K562 (cell line): ENCODE measurements at regions not wholly inside any gene's neighbourhood (a gene's known extent, or its start where the extent isn't known, plus 50 kb on each side); places are given as distances from the start of the nearest gene placed in this dataset.

ENCODE experiments used
- ATAC-seq: fragments of 200-7000 bp; cut with Tn5 transposase; 3 replicates; pipeline ENCODE4 v1.9.1; 2020; ENCODE audit warnings: moderate library complexity
- BruUV-seq: library from RNA; stranded (reverse); fragments of 400-500 nt; replicated peaks from 2 replicates; lab custom pipeline; 2021; lab: Mats Ljungman, UMichigan
- CTCF ChIA-PET: fragments of 300-600 bp; formaldehyde crosslinking; extraction: SDS; loops from one replicate; lab custom pipeline; 2021; ENCODE audit warnings: low intra/inter-chr PET ratio; lab: Yijun Ruan, JAX
- POLR2A ChIA-PET: fragments of 300-600, 350-650 bp; sonication (Branson Sonifier 250); formaldehyde crosslinking; extraction: SDS; loops from one replicate; lab custom pipeline; 2021; ENCODE audit warnings: antibody characterized with exemption, inconsistent platforms; lab: Yijun Ruan, JAX
- DNase-seq, 4 experiments: peaks; one replicate each; pipeline versions ENCODE4 v3.0.0 to v3.0.0-alpha.2; 2011 to 2018; ENCODE audit warnings: low spot score in 3 of 4, mixed read lengths in 3 of 4; ENCODE audit errors: extremely low read depth in 1 of 4
- FAIRE-seq: peaks from 2 replicates; lab custom pipeline; 2011; peaks lifted over from hg19 to GRCh38; lab: Jason Lieb, UNC
- H2AFZ ChIP-seq: 2 replicates; pipeline ENCODE4 v1.6.0; 2011; ENCODE audit warnings: low read depth, low read length, control low read depth, inconsistent platforms
- H3K27ac ChIP-seq: fragments of 200-600 bp; 3 replicates; pipeline ENCODE4 v1.8.0; 2011; ENCODE audit warnings: low read depth, mild to moderate bottlenecking, control low read depth, inconsistent platforms, low read length, moderate library complexity, mixed read lengths; ENCODE audit errors: extremely low read depth
- H3K27me3 ChIP-seq, 2 experiments: fragments of 300-600 bp in 1 of 2; 2 replicates in 1 of 2; 3 replicates in 1 of 2; pipeline versions ENCODE4 v1.6.0 to v1.8.0; 2011; ENCODE audit warnings: inconsistent platforms in 2 of 2, low read length in 2 of 2, mild to moderate bottlenecking in 1 of 2, mixed read lengths in 1 of 2, moderate library complexity in 1 of 2; ENCODE audit not compliant: control insufficient read depth in 2 of 2, insufficient read depth in 2 of 2
- H3K36me3 ChIP-seq: fragments of 300-600 bp; 3 replicates; pipeline ENCODE4 v1.8.0; 2011; ENCODE audit warnings: mild to moderate bottlenecking, low read length, inconsistent platforms; ENCODE audit not compliant: control insufficient read depth, insufficient read depth
- H3K4me1 ChIP-seq, 2 experiments: fragments of 200-600 bp in 1 of 2; replicated peaks in 1 of 2; 2 replicates in 1 of 2; 3 replicates in 1 of 2; pipeline versions ENCODE4 v1.5.1 to v1.8.0; 2011; ENCODE audit warnings: inconsistent platforms in 2 of 2, low read length in 2 of 2, mild to moderate bottlenecking in 1 of 2, mixed read lengths in 1 of 2, moderate library complexity in 1 of 2; ENCODE audit not compliant: control insufficient read depth in 2 of 2, insufficient read depth in 2 of 2
- H3K4me2 ChIP-seq: 2 replicates; pipeline ENCODE4 v1.6.1; 2011; ENCODE audit warnings: low read length, control low read depth, inconsistent platforms, mixed read lengths; ENCODE audit not compliant: insufficient read depth
- H3K4me3 ChIP-seq: fragments of 200-600 bp; sonication (generic), shearing (Covaris generic); 2 replicates; pipeline ENCODE4 v1.5.1; 2016; ENCODE audit warnings: control low read depth, inconsistent platforms
- H3K79me2 ChIP-seq: fragments of 200-600 bp; 3 replicates; pipeline ENCODE4 v1.8.0; 2011; ENCODE audit warnings: low read length, inconsistent platforms; ENCODE audit not compliant: control insufficient read depth, insufficient read depth
- H3K9ac ChIP-seq, 2 experiments: 2 replicates each; pipeline versions ENCODE4 v1.6.0 to v1.6.1; 2011; ENCODE audit warnings: low read depth in 2 of 2, low read length in 2 of 2, control low read depth in 1 of 2, inconsistent platforms in 1 of 2, mild to moderate bottlenecking in 1 of 2, mixed read lengths in 1 of 2; ENCODE audit not compliant: insufficient read depth in 1 of 2
- H3K9me1 ChIP-seq: one replicate; pipeline ENCODE4 v1.6.0; 2011; ENCODE audit warnings: inconsistent platforms, mild to moderate bottlenecking, low read length, moderate library complexity; ENCODE audit not compliant: control insufficient read depth, insufficient read depth
- H3K9me3 ChIP-seq: replicated peaks from 2 replicates; pipeline ENCODE4 v1.5.1; 2011; ENCODE audit warnings: low read depth, low read length, inconsistent platforms; ENCODE audit not compliant: control insufficient read depth, insufficient read depth
- H4K20me1 ChIP-seq: replicated peaks from 2 replicates; pipeline ENCODE4 v1.6.1; 2011; ENCODE audit warnings: low read length, inconsistent platforms, mixed read lengths; ENCODE audit not compliant: control insufficient read depth, insufficient read depth
- C11orf30 ChIP-seq: fragments of 450-650 bp; IDR thresholded peaks from 2 replicates; pipeline ENCODE4 v1.6.1; 2016; ENCODE audit warnings: low read depth, mild to moderate bottlenecking
- FOSL1 ChIP-seq: fragments of 200-800 bp; sonication (Bioruptor generic); conservative IDR thresholded peaks from 2 replicates; pipeline ENCODE4 v1.6.1; 2016; ENCODE audit warnings: missing genetic modification characterization, missing compliant biosample characterization
- IRF2 ChIP-seq: sonication (generic); formaldehyde crosslinking; IDR thresholded peaks from 2 replicates; pipeline ENCODE4 v1.8.1; 2022; ENCODE audit warnings: mild to moderate bottlenecking, missing genetic modification reagents
- JUND ChIP-seq, 2 experiments: IDR thresholded peaks; 2 replicates in 1 of 2; 3 replicates in 1 of 2; pipeline ENCODE4 v1.6.1; 2011; ENCODE audit warnings: borderline replicate concordance in 2 of 2, low read depth in 2 of 2, low read length in 2 of 2, improper control_type of control experiment in 1 of 2, missing biosample characterization in 1 of 2, missing genetic modification characterization in 1 of 2, missing genetic modification reagents in 1 of 2
- KLF10 ChIP-seq: fragments of 250-450 bp; sonication (Bioruptor Pico); IDR thresholded peaks from 2 replicates; pipeline ENCODE4 v1.6.1; 2021; ENCODE audit warnings: matching md5 sums
- LARP7 ChIP-seq: fragments of 450-650 bp; IDR thresholded peaks from 2 replicates; pipeline ENCODE4 v1.6.1; 2016
- NFIX ChIP-seq: fragments of 250-450 bp; sonication (Bioruptor Pico); IDR thresholded peaks from 2 replicates; pipeline ENCODE4 v1.4.0; 2020; ENCODE audit warnings: low read depth, mild to moderate bottlenecking, moderate library complexity
- NFYB ChIP-seq: IDR thresholded peaks from 2 replicates; pipeline ENCODE4 v1.6.1; 2011; ENCODE audit warnings: mild to moderate bottlenecking, moderate library complexity; ENCODE audit not compliant: insufficient read length; ENCODE audit errors: extremely low read depth
- NUFIP1 ChIP-seq: fragments of 450-650 bp; IDR thresholded peaks from 2 replicates; pipeline ENCODE4 v1.6.1; 2018; ENCODE audit not compliant: partially characterized antibody
- SIN3B ChIP-seq: fragments of 450-650 bp; IDR thresholded peaks from 2 replicates; pipeline ENCODE4 v1.6.1; 2017; ENCODE audit warnings: low read depth, mild to moderate bottlenecking, moderate library complexity
- WHSC1 ChIP-seq: IDR thresholded peaks from one replicate; pipeline ENCODE4 v1.6.1; 2012; ENCODE audit warnings: low read length, control low read depth, inconsistent platforms
- ZBTB8A ChIP-seq: fragments of 450-650 bp; IDR thresholded peaks from 2 replicates; pipeline ENCODE4 v1.6.1; 2018; ENCODE audit warnings: mild to moderate bottlenecking, moderate library complexity; ENCODE audit not compliant: partially characterized antibody
- ZBTB9 ChIP-seq: fragments of 450-650 bp; formaldehyde crosslinking; IDR thresholded peaks from 2 replicates; pipeline ENCODE4 v1.4.0; 2020; ENCODE audit warnings: mild to moderate bottlenecking, moderate library complexity
- WGBS: fragments of 100-300 bp; shearing (Covaris generic); methylation state at CpG from one replicate; pipeline ENCODE4 v1.1.6; 2016; ENCODE audit warnings: low coverage, mixed read lengths; ENCODE audit not compliant: insufficient coverage; ENCODE audit errors: missing lambda C conversion rate; 5-methylcytosine and 5-hydroxymethylcytosine counted together
- in situ Hi-C: fragments of 300-500 bp; cut with MboI; formaldehyde crosslinking; loops from 4 replicates; pipeline ENCODE4 v1.15.0; 2018; ENCODE audit warnings: inconsistent platforms, mixed read lengths
- intact Hi-C: fragments of 100-400 bp; cut with micrococcal nuclease; formaldehyde crosslinking; loops from 2 replicates; pipeline ENCODE4 v1.14.2; 2022
- TF ChIP-seq, protein P1 (sequence below): sonication (generic); formaldehyde crosslinking; IDR thresholded peaks from 2 replicates; pipeline ENCODE4 v1.8.0; 2022; ENCODE audit warnings: mild to moderate bottlenecking, missing genetic modification reagents

GRCh38 chr12:4036671-4037271, 163.6 kb upstream of the PARP11 start:
- Histone ChIP-seq H3K9me1 (no peaks in the 10 kb centered on the region), H3K36me3 (no peaks in the 10 kb centered on the region)
- TF ChIP-seq KLF10 (CRISPR knock-in tag) = no peak
- TF ChIP-seq JUND (IDR thresholded peaks at IDR 0.05; ENCODE audit: borderline replicate concordance, low read depth, low read length) = no peak
- TF ChIP-seq JUND (tag; IDR thresholded peaks at IDR 0.05; ENCODE audit: borderline replicate concordance, low read depth, low read length) = no peak
- no peak for TF ChIP-seq NFYB
- no peak for TF ChIP-seq LARP7
- TF ChIP-seq C11orf30 = no peak
- TF ChIP-seq, all 486 proteins: peak for 0
- no peak overlapping the region for H3K27ac ChIP-seq
- no peaks in the 10 kb centered on the region for H3K4me1 ChIP-seq
- in situ Hi-C loops (loop anchor here (5.0 kb wide), 1 partner anchor 149 kb away; no protein-coding TSS in a partner anchor), intact Hi-C loops (loop anchor here (1.0 kb wide), 1 partner anchor 151 kb away; no protein-coding TSS in a partner anchor)
- no peaks in the 10 kb centered on the region for H3K79me2 ChIP-seq
- H3K9me3 ChIP-seq = no peaks in the 10 kb centered on the region
- H3K4me2 ChIP-seq = no peak overlapping the region
- no peak for ATAC-seq
- no peak for FAIRE-seq
- WGBS = 0% methylated on average over 8 of the region's 9 CpGs
- no peaks in the 10 kb centered on the region for H4K20me1 ChIP-seq
- no peak overlapping the region for H3K9ac ChIP-seq
- ChIA-PET CTCF (no interaction called here), POLR2A (interaction anchor here (0.6 kb wide), 1 partner anchor 68 kb away, joined by 3 read pairs; no protein-coding TSS in a partner anchor)
- DNase-seq = no peak
- no peak overlapping the region for H3K4me3 ChIP-seq
- H2AFZ ChIP-seq = no peak overlapping the region
- H3K27me3 ChIP-seq = peaks cover 0 to 7% of the 10 kb centered on the region in 2 experiments; a peak in 2 of 5 replicates
- no TSS peak for BruUV-seq

DNA sequence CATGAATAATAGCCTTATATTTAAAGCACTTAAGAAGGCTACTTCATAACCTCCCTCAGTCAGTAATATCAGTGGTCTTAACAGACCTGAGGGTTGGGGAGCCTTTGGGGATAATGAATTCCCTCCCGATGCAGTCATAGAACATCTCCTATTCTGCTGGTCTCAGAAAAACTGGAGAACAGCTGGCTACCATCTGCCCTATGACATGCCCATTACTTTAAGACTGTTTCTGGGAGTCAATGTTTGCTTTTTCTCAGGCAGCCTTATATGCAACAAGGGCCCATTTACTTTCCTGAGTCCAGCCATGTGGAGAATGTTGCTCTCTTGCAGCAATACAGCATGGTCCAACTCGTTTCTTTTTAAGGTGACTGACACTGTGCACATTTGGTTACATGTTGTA, 161.7 kb upstream of the PARP11 start:
- intact Hi-C loops = no loop called here
- H3K27ac ChIP-seq = no peak overlapping the region
- H2AFZ ChIP-seq = no peak overlapping the region
- H3K36me3 ChIP-seq = no peaks in the 10 kb centered on the region
- H3K27me3 ChIP-seq = peaks cover 0 to 15% of the 10 kb centered on the region in 2 experiments; a peak in 2 of 5 replicates
- no peak for ATAC-seq
- ChIA-PET CTCF (no interaction called here), POLR2A (no interaction called here)
- H3K4me2 ChIP-seq = no peak overlapping the region
- H3K9ac ChIP-seq = no peak overlapping the region
- no peaks in the 10 kb centered on the region for H3K9me1 ChIP-seq
- H3K9me3 ChIP-seq = no peaks in the 10 kb centered on the region
- no peak overlapping the region for H3K4me3 ChIP-seq
- H4K20me1 ChIP-seq = no peaks in the 10 kb centered on the region
- in situ Hi-C loops = loop anchor here (5.0 kb wide), 1 partner anchor 148 kb away; no protein-coding TSS in a partner anchor
- BruUV-seq = no TSS peak
- TF ChIP-seq WHSC1 = no peak
- TF ChIP-seq NFIX (CRISPR knock-in tag) = no peak
- no peak for TF ChIP-seq SIN3B
- TF ChIP-seq NUFIP1 = no peak
- TF ChIP-seq FOSL1 (tag) = no peak
- TF ChIP-seq, protein P1, sequence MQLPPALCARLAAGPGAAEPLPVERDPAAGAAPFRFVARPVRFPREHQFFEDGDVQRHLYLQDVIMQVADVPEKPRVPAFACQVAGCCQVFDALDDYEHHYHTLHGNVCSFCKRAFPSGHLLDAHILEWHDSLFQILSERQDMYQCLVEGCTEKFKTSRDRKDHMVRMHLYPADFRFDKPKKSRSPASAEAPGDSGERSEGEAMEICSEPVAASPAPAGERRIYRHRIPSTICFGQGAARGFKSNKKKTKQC = no peak
- TF ChIP-seq ZBTB9 = no peak
- TF ChIP-seq ZBTB8A = no peak
- no peak for TF ChIP-seq IRF2 (CRISPR knock-in tag)
- no peak for FAIRE-seq
- peaks cover 0 to 8% of the 10 kb centered on the region in 2 experiments; a peak in 2 of 5 replicates for H3K4me1 ChIP-seq
- no peaks in the 10 kb centered on the region for H3K79me2 ChIP-seq
- DNase-seq = no peak
- WGBS = 0% methylated on average over 2 of the region's 2 CpGs
